Smooth muscle cell (in vitro differentiated cells): ENCODE measurements at regions not wholly inside any gene's neighbourhood (a gene's known extent, or its start where the extent isn't known, plus 50 kb on each side); places are given as distances from the start of the nearest gene placed in this dataset.

ENCODE experiments used
- DNase-seq: peaks from one replicate; lab custom pipeline; 2025; ENCODE audit not compliant: unreplicated experiment; lab: John Stamatoyannopoulos, UW
- H2AFZ ChIP-seq: fragments of 200-600 bp; sonication (generic); 2 replicates; pipeline ENCODE4 v1.6.0; 2016; ENCODE audit warnings: antibody characterized with exemption, low read depth, mild to moderate bottlenecking
- H3F3A ChIP-seq: fragments of 200-600 bp; sonication (generic); 2 replicates; pipeline ENCODE4 v1.6.0; 2017; ENCODE audit warnings: antibody characterized with exemption, low read depth
- H3K27ac ChIP-seq: fragments of 200-600 bp; sonication (generic); 2 replicates; pipeline ENCODE4 v1.5.1; 2016; ENCODE audit warnings: low read depth, mild to moderate bottlenecking
- H3K27me3 ChIP-seq: fragments of 200-600 bp; sonication (generic); 2 replicates; pipeline ENCODE4 v1.6.1; 2016; ENCODE audit warnings: low read depth, mild to moderate bottlenecking
- H3K36me3 ChIP-seq: fragments of 200-600 bp; sonication (generic); 2 replicates; pipeline ENCODE4 v1.5.1; 2016; ENCODE audit warnings: low read depth
- H3K4me1 ChIP-seq: fragments of 200-600 bp; sonication (generic); 2 replicates; pipeline ENCODE4 v1.5.1; 2016; ENCODE audit warnings: low read depth
- H3K4me2 ChIP-seq: fragments of 200-600 bp; sonication (generic); 2 replicates; pipeline ENCODE4 v1.6.0; 2016; ENCODE audit warnings: mild to moderate bottlenecking
- H3K4me3 ChIP-seq: fragments of 200-600 bp; sonication (generic); 2 replicates; pipeline ENCODE4 v1.5.1; 2016; ENCODE audit warnings: mild to moderate bottlenecking
- H3K79me2 ChIP-seq: fragments of 200-600 bp; sonication (generic); 2 replicates; pipeline ENCODE4 v1.6.0; 2016; ENCODE audit warnings: low read depth, mild to moderate bottlenecking
- H3K9ac ChIP-seq: fragments of 200-600 bp; sonication (generic); 2 replicates; pipeline ENCODE4 v1.6.0; 2016; ENCODE audit warnings: low read depth
- H3K9me3 ChIP-seq: fragments of 200-600 bp; sonication (generic); replicated peaks from 2 replicates; pipeline ENCODE4 v1.5.1; 2016; ENCODE audit warnings: low read depth
- H4K20me1 ChIP-seq: fragments of 200-600 bp; sonication (generic); 2 replicates; pipeline ENCODE4 v1.6.0; 2016; ENCODE audit warnings: low read depth
- CTCF ChIP-seq: fragments of 200-600 bp; sonication (generic); IDR thresholded peaks from 2 replicates; pipeline ENCODE4 v1.5.1; 2017; ENCODE audit warnings: borderline replicate concordance, mild to moderate bottlenecking, antibody characterized with exemption; ENCODE audit not compliant: insufficient read depth, poor library complexity, severe bottlenecking
- WGBS: methylation state at CpG from one replicate; pipeline ENCODE4 v1.1.7; 2016; ENCODE audit warnings: low lambda C conversion rate; 5-methylcytosine and 5-hydroxymethylcytosine counted together

DNA sequence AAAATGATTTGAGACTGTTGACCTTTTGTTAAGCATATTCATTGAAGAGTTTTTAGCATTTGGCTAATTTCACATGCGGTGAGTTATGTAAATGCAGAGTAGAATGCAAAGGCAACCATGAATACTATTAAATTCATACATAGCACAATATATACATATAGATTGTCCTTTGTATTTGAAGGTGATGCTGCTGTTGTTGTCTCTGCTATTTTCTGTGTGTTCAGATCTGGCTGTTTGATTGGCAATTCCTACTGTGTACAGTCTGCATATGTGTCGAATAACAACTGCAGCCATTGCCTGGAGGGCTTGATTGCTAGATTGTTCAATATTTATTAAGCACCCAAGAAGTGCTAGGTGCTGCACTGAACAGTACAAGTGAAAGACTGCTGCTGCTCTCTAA lies 187.4 kb downstream of the FOXG1 start:
- 89% methylated on average over 2 of the region's 2 CpGs for WGBS
- H3K27me3 ChIP-seq: no peaks in the 10 kb centered on the region

DNA sequence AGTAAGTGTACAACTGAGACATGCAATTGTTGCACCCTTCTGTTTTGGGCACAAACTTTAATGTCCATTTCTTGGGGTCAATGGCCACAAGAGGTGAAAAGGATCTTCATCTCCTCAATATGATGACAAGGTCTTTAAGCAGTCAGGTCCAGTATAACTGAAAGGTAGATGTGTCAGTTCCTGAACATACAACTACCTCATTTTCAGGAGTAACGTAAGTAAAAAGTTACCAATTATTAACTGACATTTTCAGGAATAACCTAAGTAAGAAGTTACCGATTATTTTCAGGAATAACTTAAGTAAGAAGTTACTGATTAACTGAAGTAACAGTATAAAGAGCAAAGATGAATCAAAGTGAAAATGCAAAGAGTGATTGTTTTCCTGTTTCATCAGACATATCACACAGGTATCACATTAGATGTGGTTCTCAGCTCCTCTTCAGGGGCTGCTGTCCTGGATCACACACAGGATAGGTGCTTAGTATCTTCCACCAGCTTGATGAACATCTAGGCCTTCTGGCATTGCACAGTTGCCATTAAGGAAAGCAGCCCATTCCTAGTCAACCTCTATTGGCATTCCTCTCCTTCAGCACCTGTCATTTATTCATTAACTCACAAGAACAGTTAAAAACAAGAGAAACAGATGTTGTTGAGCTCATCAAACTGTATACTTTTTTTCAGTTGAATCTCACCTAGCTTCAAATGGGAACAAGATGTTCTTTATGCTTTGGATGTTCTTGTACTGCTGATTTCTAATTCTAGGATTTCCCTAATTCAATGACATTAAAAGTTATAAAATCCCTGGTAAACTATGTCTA lies 200.0 kb downstream of the FOXG1 start:
- no peaks in the 10 kb centered on the region for H3K4me1 ChIP-seq
- TF ChIP-seq CTCF: no peak
- no peak overlapping the region for H3K4me2 ChIP-seq
- H4K20me1 ChIP-seq: no peaks in the 10 kb centered on the region
- no peaks in the 10 kb centered on the region for H3K9me3 ChIP-seq
- no peak overlapping the region for H2AFZ ChIP-seq
- WGBS: 80% methylated on average over 2 of the region's 2 CpGs
- H3K36me3 ChIP-seq: no peaks in the 10 kb centered on the region
- H3K27me3 ChIP-seq: no peaks in the 10 kb centered on the region
- no peak overlapping the region for H3K9ac ChIP-seq
- no peak for DNase-seq
- no peak overlapping the region for H3K27ac ChIP-seq
- H3F3A ChIP-seq: no peaks in the 10 kb centered on the region
- no peak overlapping the region for H3K4me3 ChIP-seq
- no peaks in the 10 kb centered on the region for H3K79me2 ChIP-seq

More for the DNA sequence above, 187.4 kb downstream of the FOXG1 start:
- no peak for DNase-seq
- Histone ChIP-seq H3K79me2 (no peaks in the 10 kb centered on the region), H3K9ac (no peak overlapping the region), H3K36me3 (no peaks in the 10 kb centered on the region), H3K27ac (no peak overlapping the region), H2AFZ (no peak overlapping the region), H4K20me1 (no peaks in the 10 kb centered on the region), H3K9me3 (no peaks in the 10 kb centered on the region), H3F3A (no peaks in the 10 kb centered on the region), H3K4me1 (no peaks in the 10 kb centered on the region), H3K4me3 (no peak overlapping the region), H3K4me2 (no peak overlapping the region)
- no peak for TF ChIP-seq CTCF

GRCh38 chr14:28975084-28975483 lies 208.5 kb downstream of the FOXG1 start:
- Histone ChIP-seq H3K4me1 (no peaks in the 10 kb centered on the region), H3K79me2 (no peaks in the 10 kb centered on the region), H3K36me3 (no peaks in the 10 kb centered on the region), H3F3A (no peaks in the 10 kb centered on the region), H2AFZ (no peak overlapping the region), H3K4me2 (no peak overlapping the region), H3K27me3 (no peaks in the 10 kb centered on the region), H4K20me1 (no peaks in the 10 kb centered on the region), H3K9me3 (no peaks in the 10 kb centered on the region), H3K4me3 (no peak overlapping the region), H3K27ac (no peak overlapping the region), H3K9ac (no peak overlapping the region)
- no peak for TF ChIP-seq CTCF
- 23% methylated on average over 1 of the region's 1 CpG for WGBS
- no peak for DNase-seq

DNA sequence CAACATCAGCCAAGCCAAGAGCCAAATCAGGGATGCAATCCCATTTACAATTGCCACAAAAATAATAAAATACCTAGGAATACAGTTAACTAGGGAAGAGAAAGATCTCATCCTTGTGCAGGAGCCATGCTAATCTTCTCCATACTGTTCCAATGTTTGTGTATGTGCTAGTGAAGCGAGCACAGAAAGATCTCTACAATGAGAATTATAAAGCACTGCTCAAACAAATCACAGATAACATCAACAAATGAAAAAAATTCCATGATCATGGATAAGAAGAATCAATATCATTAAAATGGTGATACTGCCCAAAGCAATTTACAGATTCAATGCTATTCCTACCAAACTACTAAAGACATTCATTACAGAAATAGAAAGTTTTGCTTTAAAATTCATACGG lies 215.6 kb downstream of the FOXG1 start:
- Histone ChIP-seq H3F3A (no peaks in the 10 kb centered on the region), H3K27ac (no peak overlapping the region), H3K36me3 (no peaks in the 10 kb centered on the region), H2AFZ (no peak overlapping the region), H3K4me2 (no peak overlapping the region), H3K9ac (no peak overlapping the region), H3K9me3 (no peaks in the 10 kb centered on the region), H4K20me1 (no peaks in the 10 kb centered on the region), H3K4me3 (no peak overlapping the region), H3K79me2 (no peaks in the 10 kb centered on the region), H3K27me3 (no peaks in the 10 kb centered on the region), H3K4me1 (no peaks in the 10 kb centered on the region)
- no peak for DNase-seq
- 91% methylated on average over 2 of the region's 2 CpGs for whole genome bisulfite sequencing
- no peak for TF ChIP-seq CTCF
